ENCODE measurements at regions not wholly inside any gene's neighbourhood (a gene's known extent, or its start where the extent isn't known, plus 50 kb on each side); places are given as distances from the start of the nearest gene placed in this dataset.

DNA sequence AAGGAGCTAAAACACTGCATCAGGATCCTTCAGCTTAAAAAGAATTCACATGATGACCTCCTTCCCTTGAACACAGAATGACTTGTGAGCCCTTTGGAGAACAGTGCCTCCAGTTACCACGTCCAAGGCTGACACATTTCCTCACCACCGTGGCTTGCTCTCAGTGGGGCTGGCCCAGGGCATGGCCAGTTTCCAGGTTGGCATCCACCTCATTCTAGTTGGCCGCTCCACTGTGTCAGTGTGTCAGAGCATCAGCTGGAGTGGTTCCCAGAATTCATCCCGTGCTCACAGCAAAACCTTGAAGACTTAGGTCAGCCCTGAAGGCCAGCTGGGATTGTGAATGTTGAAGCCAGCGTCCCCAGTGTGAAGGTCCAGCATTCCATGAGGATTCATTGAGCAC is 158.5 kb downstream of the INSIG2 start:
- TF ChIP-seq POLR2A (IDR thresholded peaks at IDR 0.05; ENCODE audit: low read length) (no peak), GATA1 (IDR thresholded peaks at IDR 0.05; ENCODE audit: low read depth, low read length) (no peak)
